Activated CD4-positive, alpha-beta T cell treated with anti-CD3 and anti-CD28 coated beads for 24 hours (primary cell): ENCODE measurements at regions not wholly inside any gene's neighbourhood (a gene's known extent, or its start where the extent isn't known, plus 50 kb on each side); places are given as distances from the start of the nearest gene placed in this dataset.

Experiments used
- DNase-seq, 2 donors: peaks; one replicate each; pipeline ENCODE4 v3.0.0-alpha.2; 2020; ENCODE audit warnings: low read depth in 2 of 2

DNA sequence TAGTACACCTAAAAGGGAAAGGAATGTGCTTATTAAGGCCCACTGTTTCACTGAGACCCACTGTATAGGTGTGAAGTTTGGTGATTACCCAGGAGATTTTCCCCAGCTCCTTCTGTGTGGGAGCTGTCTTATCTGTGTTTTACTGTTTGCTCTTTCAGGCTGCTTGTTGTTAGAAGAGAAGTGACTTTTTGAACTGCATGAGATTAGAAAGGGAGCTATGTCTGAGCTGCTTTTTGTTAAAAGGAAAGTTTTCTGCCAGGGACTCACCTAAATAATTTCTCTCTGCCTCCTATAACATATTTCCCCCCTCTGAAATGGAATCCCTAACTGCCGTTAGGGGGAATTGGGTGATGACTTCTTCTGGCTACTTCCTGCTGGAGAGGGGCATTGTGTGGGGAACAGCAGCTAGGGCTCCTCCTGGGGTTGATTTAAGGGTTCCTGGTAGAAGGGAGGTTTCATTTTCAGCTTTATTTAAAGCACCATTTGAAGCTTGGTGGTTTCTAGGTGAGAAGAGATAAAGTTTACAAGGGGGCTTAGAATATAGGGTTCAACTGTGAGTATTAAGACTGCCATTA lies 77.1 kb upstream of the ATP11B start:
- DNase-seq = no peak

DNA sequence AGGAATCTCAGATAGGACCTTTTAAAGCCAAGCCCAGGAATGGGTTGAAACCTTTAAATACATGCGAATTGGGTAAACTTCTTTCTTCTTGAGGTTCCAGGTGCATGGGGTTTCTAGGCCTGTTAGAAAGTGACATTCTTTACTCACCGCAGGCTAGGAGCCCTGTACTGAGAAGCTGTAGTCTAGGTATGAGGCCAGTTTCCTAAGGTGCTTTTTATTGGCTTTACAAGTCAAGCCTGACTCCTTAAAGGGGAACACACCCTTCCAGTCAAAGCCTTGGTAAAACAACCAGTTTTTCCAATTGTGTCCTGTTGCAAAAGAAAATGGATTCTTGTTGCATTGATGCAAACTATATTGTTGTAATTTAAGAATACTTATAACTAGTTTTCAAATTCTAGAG lies 76.1 kb upstream of the ATP11B start:
- DNase-seq = no peak

- no peak for DNase-seq
These were observed 70.4 kb upstream of the ATP11B start for GRCh38 chr3:182722907-182723306.

- DNase-seq = no peak
These were observed 69.7 kb upstream of the ATP11B start for GRCh38 chr3:182723596-182723995.

GRCh38 chr3:182725372-182726251 lies 67.7 kb upstream of the ATP11B start:
- DNase-seq = no peak

DNA sequence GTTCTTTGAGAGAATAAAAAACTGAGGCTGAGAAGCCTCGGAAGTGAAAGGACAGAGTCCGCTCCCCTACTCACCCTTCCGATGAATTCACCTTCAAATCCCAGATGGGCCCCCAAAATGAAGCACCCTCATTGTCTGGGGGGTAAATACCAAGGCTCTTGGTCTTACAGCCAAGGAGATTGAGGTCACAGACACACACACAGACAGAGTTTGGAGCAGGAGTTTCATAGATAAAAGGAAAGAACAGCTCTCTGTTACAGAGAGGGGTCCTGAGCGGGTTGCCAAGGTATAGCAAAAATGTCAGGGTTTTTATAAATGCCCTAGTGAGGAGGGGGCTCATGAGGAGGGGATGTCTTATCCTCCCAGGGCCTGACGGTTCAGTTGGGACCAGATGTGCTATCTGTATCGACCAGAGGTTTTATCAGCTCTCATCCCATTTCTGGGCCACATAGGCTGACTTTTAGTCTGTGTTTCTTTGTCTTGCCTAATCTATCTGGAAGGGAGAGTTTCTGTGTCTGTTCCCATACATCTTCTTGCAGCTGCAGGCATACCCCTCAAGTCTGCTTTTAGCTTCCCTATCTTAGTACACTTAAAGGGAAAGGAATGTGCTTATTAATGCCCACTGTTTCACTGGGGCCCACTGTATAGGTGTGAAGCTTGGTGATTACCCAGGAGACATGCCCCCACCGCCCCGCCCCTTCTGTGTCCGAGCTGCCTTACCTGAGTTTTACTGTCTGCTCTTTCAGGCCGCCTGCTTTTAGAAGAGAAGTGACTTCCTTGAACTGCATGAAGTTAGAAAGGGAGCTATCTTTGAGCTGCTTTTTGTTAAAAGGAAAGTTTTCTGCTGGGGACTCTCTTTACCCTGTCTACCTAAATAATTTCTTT lies 66.8 kb upstream of the ATP11B start:
- no peak for DNase-seq

- DNase-seq = no peak
These were observed 65.1 kb upstream of the ATP11B start for GRCh38 chr3:182728238-182728637.

GRCh38 chr3:182729903-182730674 lies 63.2 kb upstream of the ATP11B start:
- no peak for DNase-seq

DNA sequence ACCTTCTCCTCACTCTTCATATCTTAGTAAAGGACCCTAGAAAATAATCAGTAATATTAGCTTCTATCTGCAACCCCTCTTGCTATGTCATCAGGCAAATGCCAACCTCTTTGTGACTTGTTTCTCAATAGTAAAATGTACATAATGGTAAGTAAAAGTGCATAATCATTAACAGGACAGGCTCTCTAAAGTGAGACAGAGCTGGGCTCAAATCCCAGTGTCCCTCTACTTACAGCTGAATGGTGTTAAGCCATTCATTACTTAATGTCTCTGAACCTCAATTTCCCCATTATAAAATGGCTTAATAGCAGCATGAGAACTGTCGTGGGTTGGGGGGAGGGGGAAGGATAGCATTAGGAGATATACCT lies 62.6 kb upstream of the ATP11B start:
- no peak for DNase-seq

DNA sequence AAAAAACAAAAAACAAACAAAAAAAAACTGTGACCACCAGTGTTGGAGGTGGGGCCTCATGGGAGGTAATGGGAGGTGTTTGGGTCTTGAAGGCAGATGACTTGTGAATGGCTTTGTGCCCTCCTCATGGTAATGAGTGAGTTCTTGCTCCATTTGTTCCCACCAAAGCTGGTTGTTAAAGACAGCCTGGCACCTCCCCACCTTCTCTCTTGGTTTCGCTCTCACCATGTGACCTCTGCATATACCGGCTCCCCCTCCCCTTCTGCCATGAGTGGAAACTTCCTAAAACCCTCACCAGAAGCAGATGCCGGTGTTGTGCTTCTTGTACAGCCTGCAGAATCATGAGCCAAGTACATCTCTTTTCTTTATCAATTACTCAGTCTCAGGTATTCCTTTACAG lies 61.5 kb upstream of the ATP11B start:
- no peak for DNase-seq

DNA sequence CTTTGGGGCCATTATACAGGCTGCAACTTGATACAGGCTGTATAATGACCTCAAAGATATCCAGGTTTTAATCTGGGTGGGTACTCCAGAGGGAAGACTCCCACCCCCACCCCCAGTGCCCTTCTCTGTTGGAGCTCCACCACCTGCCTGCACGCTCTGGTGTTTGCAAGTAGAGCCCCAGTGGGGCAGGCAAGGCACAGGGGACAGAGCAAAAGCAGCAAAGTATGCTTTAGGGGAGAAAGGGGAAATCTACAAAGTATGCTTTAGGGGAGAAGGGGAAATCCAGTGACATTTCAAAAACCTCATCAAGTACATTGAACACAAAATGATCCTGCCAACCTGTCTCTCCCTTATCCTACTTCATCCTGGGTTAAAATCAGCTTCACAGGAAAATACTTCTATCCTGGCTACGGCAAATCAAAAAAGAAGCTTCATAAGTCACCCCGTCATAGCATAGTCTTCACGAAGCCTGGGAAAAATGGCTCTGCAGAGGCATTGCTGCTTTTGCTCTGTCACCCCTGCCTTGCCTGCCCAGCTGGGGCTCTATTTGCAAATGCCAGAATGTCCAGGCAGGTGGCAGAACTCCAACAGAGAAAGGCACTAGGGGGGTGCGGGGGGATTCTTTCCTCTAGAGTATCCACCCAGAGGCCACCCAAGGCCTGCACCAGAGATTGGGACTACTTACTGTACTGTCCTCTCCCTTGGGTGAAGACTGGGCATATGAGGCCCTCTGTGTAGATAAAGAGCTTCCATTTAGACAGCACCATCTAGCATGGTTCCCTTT lies 60.9 kb upstream of the ATP11B start:
- no peak for DNase-seq

- no peak for DNase-seq
These were observed 57.6 kb upstream of the ATP11B start for GRCh38 chr3:182735672-182736071.

DNA sequence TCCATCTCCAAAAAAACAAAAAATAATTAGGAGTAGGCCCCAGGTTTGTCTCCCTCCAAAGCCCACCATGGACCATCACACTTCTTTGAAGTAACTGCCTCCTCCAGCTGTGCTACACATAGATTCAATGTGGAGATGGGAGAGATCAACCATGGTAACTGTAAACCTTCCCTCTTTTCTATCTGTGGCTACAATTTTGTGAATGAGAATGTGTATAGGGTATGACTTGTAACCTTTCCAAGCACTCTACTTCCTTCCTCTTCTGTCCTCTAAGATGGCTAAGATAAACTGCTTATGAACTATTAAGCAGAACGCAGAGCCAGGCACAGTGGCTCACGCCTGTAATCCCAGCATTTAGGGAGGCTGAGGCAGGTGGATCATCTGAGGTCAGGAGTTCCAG lies 55.5 kb upstream of the ATP11B start:
- DNase-seq = no peak

DNA sequence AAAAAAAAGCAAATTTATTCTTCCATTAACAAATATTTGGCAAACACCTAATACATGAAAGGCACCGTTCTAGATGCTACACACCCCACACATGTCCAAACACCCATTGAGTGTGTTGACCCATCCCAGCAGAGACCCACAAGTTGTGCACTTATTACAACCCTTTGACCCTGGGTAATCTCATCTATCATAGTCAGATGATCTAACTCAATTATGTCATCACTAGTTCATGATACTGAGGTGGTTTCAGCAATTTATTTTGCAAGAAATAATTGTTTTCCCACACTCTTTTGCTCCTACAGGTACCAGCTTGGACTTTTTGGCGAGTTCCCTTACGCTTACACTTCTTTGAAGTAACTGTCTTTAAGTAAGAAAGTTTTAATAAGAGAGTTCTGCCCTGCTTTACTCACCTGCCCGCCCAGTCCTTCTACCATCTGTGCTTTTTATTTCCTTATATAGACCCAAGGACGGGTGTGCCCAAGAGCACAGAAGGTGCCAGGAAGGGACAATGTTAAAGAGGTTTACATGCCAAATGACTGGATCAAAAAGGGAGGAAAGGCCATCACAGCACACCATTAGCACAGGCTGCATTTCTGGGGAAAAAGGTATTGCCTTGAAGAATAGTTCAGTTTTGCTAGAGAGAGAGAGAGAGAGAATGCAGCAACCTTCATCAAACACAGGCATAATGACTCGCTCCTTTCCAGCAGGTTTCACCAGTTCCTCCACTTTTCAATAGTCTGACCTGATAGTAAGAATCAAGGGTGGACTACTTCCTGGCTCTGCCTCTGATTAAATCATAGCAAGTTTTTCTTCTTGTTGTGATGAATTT lies 54.5 kb upstream of the ATP11B start:
- no peak for DNase-seq

DNA sequence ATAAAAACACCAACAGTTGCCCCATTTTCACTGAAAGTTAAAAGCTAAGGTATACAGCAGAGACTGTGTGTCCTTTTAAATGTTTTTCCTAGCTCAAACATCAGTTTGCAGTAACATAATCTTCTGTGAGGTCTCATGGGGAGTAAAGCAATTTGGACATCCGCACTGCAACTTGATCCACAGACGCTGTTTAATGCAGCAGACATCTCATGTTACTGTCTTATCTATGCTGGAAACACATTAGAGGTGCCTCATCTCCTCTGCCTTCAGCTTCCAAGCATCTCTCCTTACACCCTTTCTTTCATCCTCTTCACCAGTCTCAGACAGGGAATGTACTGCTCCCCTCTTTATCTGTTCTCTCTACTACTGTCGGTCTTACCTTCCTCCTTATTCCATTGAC lies 53.7 kb upstream of the ATP11B start:
- no peak for DNase-seq

GRCh38 chr3:182740710-182741109 lies 52.6 kb upstream of the ATP11B start:
- DNase-seq = no peak

DNA sequence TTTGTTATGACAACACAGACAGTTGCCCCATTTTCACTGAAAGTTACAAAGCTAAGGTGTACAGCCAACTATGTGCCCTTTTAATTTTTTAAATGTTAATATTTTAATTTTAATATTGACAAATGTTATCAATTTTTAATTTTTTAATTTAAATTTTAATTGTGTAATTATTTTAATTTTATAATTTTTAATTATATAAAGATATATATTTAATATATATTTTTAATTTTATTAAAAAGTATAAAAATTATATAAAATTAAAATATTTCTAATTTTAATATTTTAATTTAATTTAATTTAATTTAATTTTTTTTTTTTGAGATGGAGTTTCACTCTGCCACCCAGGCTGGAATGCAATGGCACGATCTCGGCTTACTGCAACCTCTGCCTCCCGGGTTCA lies 52.1 kb upstream of the ATP11B start:
- DNase-seq = no peak
